ENCODE measurements at regions not wholly inside any gene's neighbourhood (a gene's known extent, or its start where the extent isn't known, plus 50 kb on each side); places are given as distances from the start of the nearest gene placed in this dataset.
A peak's percentile ranks its signal among the peaks of the same experiment; 100 is the strongest.
"Not testable (repeated sequence)": the region's sequence is repeated elsewhere in the genome, so short reads cannot be mapped to it uniquely, and the experiment has no call there.

- peak; percentile 48 for DNase-seq (ENCODE audit: low spot score)
Measured at GRCh38 chr11:11010624-11011127, 152.8 kb upstream of the ZBED5 start.

GRCh38 chr11:11009179-11009578 is 151.3 kb upstream of the ZBED5 start:
- DNase-seq (ENCODE audit: low spot score) = no peak

- DNase-seq (ENCODE audit: low spot score) = no peak
Measured at GRCh38 chr11:11004069-11004468, 146.2 kb upstream of the ZBED5 start.

GRCh38 chr11:11003226-11003625 is 145.4 kb upstream of the ZBED5 start:
- DNase-seq (ENCODE audit: low spot score) = no peak

GRCh38 chr11:11000579-11001283 is 142.9 kb upstream of the ZBED5 start:
- no peak for DNase-seq (ENCODE audit: low spot score)

GRCh38 chr11:10998674-10999073 is 140.8 kb upstream of the ZBED5 start:
- DNase-seq (ENCODE audit: low spot score) = no peak

GRCh38 chr11:10996678-10997077 is 138.8 kb upstream of the ZBED5 start:
- DNase-seq (ENCODE audit: low spot score) = no peak

GRCh38 chr11:10993640-10994039 is 135.8 kb upstream of the ZBED5 start:
- no peak for DNase-seq (ENCODE audit: low spot score)

GRCh38 chr11:10993186-10993585 is 135.3 kb upstream of the ZBED5 start:
- DNase-seq (ENCODE audit: low spot score) = no peak

GRCh38 chr11:10991393-10991792 is 133.5 kb upstream of the ZBED5 start:
- DNase-seq (ENCODE audit: low spot score) = no peak

GRCh38 chr11:10990637-10991193 is 132.9 kb upstream of the ZBED5 start:
- no peak for DNase-seq (ENCODE audit: low spot score)

- DNase-seq (ENCODE audit: low spot score) = no peak
Measured at GRCh38 chr11:10990160-10990559, 132.3 kb upstream of the ZBED5 start.

GRCh38 chr11:10986006-10986405 is 128.2 kb upstream of the ZBED5 start:
- no peak for DNase-seq (ENCODE audit: low spot score)

GRCh38 chr11:10984742-10985141 is 126.9 kb upstream of the ZBED5 start:
- no peak for DNase-seq (ENCODE audit: low spot score)

GRCh38 chr11:10984250-10984649 is 126.4 kb upstream of the ZBED5 start:
- DNase-seq (ENCODE audit: low spot score) = no peak

- no peak for DNase-seq (ENCODE audit: low spot score)
Measured at GRCh38 chr11:10982704-10983510, 125.1 kb upstream of the ZBED5 start.

GRCh38 chr11:10979529-10979928 is 121.7 kb upstream of the ZBED5 start:
- DNase-seq (ENCODE audit: low spot score) = no peak

- no peak for DNase-seq (ENCODE audit: low spot score)
Measured at GRCh38 chr11:10978198-10978597, 120.3 kb upstream of the ZBED5 start.

GRCh38 chr11:10975287-10975721 is 117.5 kb upstream of the ZBED5 start:
- DNase-seq (ENCODE audit: low spot score) = peak; percentile 55

- peak; percentile 63 for DNase-seq (ENCODE audit: low spot score)
Measured at GRCh38 chr11:10973416-10973815, 115.6 kb upstream of the ZBED5 start.

- no peak for DNase-seq (ENCODE audit: low spot score)
Measured at GRCh38 chr11:10970926-10971325, 113.1 kb upstream of the ZBED5 start.

- DNase-seq (ENCODE audit: low spot score) = no peak
Measured at GRCh38 chr11:10969387-10969786, 111.5 kb upstream of the ZBED5 start.

GRCh38 chr11:10956884-10957283 is 99.0 kb upstream of the ZBED5 start:
- DNase-seq (ENCODE audit: low spot score) = not testable (repeated sequence)
